GM20000 (cell line): ENCODE measurements at regions not wholly inside any gene's neighbourhood (a gene's known extent, or its start where the extent isn't known, plus 50 kb on each side); places are given as distances from the start of the nearest gene placed in this dataset.

Source experiments
- DNase-seq: peaks from one replicate; pipeline ENCODE4 v3.0.0; 2012; ENCODE audit warnings: low spot score
- CTCF ChIP-seq: IDR thresholded peaks from 2 replicates; pipeline ENCODE4 v1.5.1; 2012; ENCODE audit warnings: mild to moderate bottlenecking, control low read depth; ENCODE audit errors: extremely low read depth, missing control alignments

DNA sequence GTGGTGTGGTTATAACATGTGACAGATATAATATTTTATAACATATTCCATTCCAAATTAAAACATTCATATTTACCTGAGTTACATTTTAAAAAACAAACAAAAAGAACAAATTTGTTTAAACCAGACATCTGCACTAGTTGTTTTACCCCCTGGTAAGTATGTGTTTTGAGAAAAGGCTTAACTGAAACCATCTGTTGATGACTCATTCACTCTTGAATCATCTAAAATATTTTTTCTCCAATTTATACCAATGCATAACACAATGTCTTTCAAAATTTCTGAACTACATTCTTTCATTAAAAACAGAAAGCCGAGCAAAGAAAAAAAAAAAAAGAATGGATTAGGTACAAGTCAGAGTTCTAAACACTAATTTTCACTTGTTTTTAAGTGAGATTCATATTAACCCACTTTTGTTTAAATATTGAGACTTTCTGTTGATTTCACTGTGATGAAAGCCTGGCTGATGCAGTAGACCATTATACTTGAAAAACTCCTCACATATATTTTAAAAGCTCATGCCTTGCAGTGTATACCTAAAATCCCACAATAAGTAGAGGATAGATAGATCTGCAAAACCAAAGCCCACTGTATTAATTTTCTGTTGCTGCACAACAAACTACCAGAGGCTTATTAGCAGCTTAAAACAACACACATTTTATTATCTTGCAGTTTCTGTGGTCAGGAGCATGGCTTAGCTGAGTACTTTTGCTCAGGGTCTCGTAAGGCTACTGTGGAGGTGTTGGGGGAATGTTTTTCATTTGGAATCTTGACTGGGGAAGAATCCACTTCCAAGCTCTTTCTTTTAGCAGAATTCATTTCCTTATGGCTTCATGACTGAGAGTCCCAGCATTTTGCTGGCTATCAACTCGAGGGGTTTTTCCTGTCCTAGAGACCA lies 221.5 kb downstream of the PCDH18 start:
- no peak for TF ChIP-seq CTCF
- no peak for DNase-seq

DNA sequence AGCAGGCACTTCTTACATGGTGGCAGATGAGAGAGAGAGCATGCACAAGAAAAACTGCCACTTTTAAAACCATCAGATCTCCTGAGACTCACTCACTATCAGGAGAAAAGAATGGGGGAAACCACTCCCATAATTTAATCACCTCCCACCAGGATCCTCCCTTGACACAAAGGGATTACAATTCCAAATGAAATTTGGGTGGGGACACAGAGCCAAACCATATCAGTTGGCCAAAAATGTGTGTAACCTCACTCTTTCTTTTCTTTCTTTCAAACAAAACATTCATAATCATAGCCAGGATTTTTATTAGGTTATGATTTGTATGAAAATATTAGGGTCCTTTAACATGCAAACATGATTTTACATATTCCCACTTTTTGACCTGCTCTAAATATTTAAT lies 222.1 kb downstream of the PCDH18 start:
- DNase-seq: no peak
- no peak for TF ChIP-seq CTCF

DNA sequence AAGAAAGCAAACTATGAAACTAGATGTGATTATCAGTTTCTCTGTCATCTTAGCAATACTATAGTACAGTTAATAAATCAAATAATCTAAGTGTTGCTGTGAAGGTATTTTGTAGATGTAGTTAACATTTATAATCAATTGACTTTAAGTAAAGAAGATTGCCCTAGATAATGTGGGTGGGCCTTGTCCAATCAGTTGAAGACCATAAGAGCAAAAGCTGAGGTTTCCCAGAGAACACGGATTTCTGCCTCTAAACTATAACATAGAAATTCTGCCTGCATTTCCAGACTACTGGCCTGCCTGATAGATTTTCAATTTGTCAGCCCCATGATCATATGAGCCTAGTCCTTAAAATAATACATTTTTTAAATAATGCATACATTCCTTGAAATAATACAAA lies 222.9 kb downstream of the PCDH18 start:
- no peak for TF ChIP-seq CTCF
- no peak for DNase-seq

DNA sequence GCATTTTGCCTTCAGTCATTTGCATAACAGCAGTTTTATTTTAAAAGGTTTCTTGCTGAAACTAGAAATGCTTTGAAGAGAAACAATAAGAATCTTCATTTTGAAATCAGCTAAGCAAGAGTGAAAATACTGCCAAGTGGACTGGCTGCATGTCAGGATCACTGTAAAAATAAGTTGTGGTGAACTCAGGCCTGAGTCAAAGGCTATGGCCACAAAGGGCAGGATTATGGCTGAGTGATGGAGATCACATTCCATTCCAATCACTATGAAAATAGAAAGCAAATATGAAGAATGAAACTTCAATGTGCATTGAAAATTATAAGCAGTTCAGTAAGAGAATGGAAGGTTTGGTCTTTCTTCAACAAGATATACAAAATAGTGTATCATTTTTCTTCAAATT lies 224.5 kb downstream of the PCDH18 start:
- no peak for TF ChIP-seq CTCF
- no peak for DNase-seq

DNA sequence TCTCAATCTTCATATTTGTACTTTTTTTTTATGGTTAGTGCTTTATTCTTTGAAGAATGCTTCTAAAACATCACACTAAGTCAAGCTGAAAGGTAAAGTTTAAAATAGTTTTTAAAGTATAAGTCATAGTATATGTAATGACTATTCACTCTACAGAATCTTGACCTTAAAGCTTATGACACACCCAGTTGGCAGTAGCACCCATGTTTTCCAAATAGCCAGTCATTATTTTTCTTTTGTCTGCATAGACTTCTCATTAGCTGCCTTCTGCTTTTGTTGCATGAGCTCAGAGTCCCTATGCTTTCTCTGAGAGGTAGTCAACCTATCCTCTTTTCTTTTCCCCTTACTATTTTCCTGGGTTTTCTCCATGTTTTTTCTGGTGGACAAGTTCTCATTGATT lies 231.5 kb downstream of the PCDH18 start:
- DNase-seq: no peak
- TF ChIP-seq CTCF: no peak

GRCh38 chr4:137299281-137299680 lies 233.0 kb downstream of the PCDH18 start:
- DNase-seq: no peak
- no peak for TF ChIP-seq CTCF

GRCh38 chr4:137293281-137293680 lies 239.0 kb downstream of the PCDH18 start:
- DNase-seq: no peak
- TF ChIP-seq CTCF: no peak
